HepG2 (cell line): ENCODE measurements at regions not wholly inside any gene's neighbourhood (a gene's known extent, or its start where the extent isn't known, plus 50 kb on each side); places are given as distances from the start of the nearest gene placed in this dataset.

Source experiments
- ATAC-seq: fragments of 200-7000 bp; cut with Tn5 transposase; 3 replicates; pipeline ENCODE4 v1.9.1; 2020; ENCODE audit warnings: mild to moderate bottlenecking, moderate library complexity
- BruUV-seq: library from RNA; stranded (reverse); fragments of 400-500 nt; replicated peaks from 2 replicates; lab custom pipeline; 2021; lab: Mats Ljungman, UMichigan
- CTCF ChIA-PET: fragments of 300-600 bp; formaldehyde crosslinking; extraction: SDS; loops from one replicate; lab custom pipeline; 2021; ENCODE audit warnings: low total read pairs, inconsistent platforms, low intra/inter-chr PET ratio; lab: Yijun Ruan, JAX
- POLR2A ChIA-PET: fragments of 350-600 bp; sonication (Branson Sonifier 250); formaldehyde crosslinking; loops from one replicate; lab custom pipeline; 2020; ENCODE audit warnings: antibody characterized with exemption, inconsistent platforms; lab: Yijun Ruan, JAX
- DNase-seq: peaks from one replicate; pipeline ENCODE4 v3.0.0-alpha.2; 2015; ENCODE audit warnings: low spot score
- FAIRE-seq: peaks from 3 replicates; lab custom pipeline; 2011; peaks lifted over from hg19 to GRCh38; lab: Jason Lieb, UNC
- H2AFZ ChIP-seq: one replicate; pipeline ENCODE4 v1.6.1; 2011; ENCODE audit warnings: low read length, inconsistent platforms
- H3K27ac ChIP-seq: fragments of 300-600 bp; 3 replicates; pipeline ENCODE4 v1.8.0; 2011; ENCODE audit warnings: mixed run types, mild to moderate bottlenecking, mixed read lengths, low read length, inconsistent platforms; ENCODE audit not compliant: insufficient read depth; ENCODE audit errors: extremely low read length
- H3K27me3 ChIP-seq, 2 experiments: fragments of 200-600 bp in 1 of 2; 2 replicates in 1 of 2; 3 replicates in 1 of 2; pipeline versions ENCODE4 v1.6.0 to v1.8.0; 2011; ENCODE audit warnings: low read length in 2 of 2, mild to moderate bottlenecking in 2 of 2, moderate library complexity in 2 of 2, inconsistent platforms in 1 of 2; ENCODE audit not compliant: insufficient read depth in 2 of 2, control insufficient read depth in 1 of 2
- H3K36me3 ChIP-seq, 2 experiments: fragments of 200-600 bp in 1 of 2; replicated peaks in 1 of 2; 2 replicates in 1 of 2; 3 replicates in 1 of 2; pipeline versions ENCODE4 v1.5.1 to v1.8.0; 2011; ENCODE audit warnings: low read length in 2 of 2, inconsistent platforms in 1 of 2; ENCODE audit not compliant: insufficient read depth in 2 of 2, control insufficient read depth in 1 of 2
- H3K4me1 ChIP-seq: 2 replicates; pipeline ENCODE4 v1.5.1; 2012; ENCODE audit warnings: low read length, inconsistent platforms; ENCODE audit not compliant: insufficient read depth
- H3K4me2 ChIP-seq: 2 replicates; pipeline ENCODE4 v1.6.0; 2011; ENCODE audit warnings: low read depth, low read length, inconsistent platforms
- H3K4me3 ChIP-seq, 3 experiments: fragments of 200-600 bp in 1 of 3; sonication (generic), shearing (Covaris generic) in 1 of 3; replicated peaks in 1 of 3; 2 replicates each; pipeline ENCODE4 v1.5.1; 2011 to 2016; ENCODE audit warnings: low read length in 3 of 3, inconsistent platforms in 2 of 3, low read depth in 2 of 3, mild to moderate bottlenecking in 2 of 3, control low read depth in 1 of 3, mixed read lengths in 1 of 3; ENCODE audit not compliant: insufficient read depth in 1 of 3
- H3K79me2 ChIP-seq: one replicate; pipeline ENCODE4 v1.6.1; 2011; ENCODE audit warnings: low read length, inconsistent platforms; ENCODE audit not compliant: insufficient read depth
- H3K9ac ChIP-seq: 2 replicates; pipeline ENCODE4 v1.6.0; 2011; ENCODE audit warnings: mild to moderate bottlenecking, low read depth, low read length, inconsistent platforms; ENCODE audit not compliant: insufficient read depth
- H3K9me3 ChIP-seq: 2 replicates; pipeline ENCODE4 v1.5.1; 2012; ENCODE audit warnings: mild to moderate bottlenecking, low read length
- H4K20me1 ChIP-seq: 2 replicates; pipeline ENCODE4 v1.6.0; 2011; ENCODE audit warnings: inconsistent platforms, mild to moderate bottlenecking, low read length, moderate library complexity; ENCODE audit not compliant: insufficient read depth
- ARNT ChIP-seq: fragments of 450-650 bp; IDR thresholded peaks from 2 replicates; pipeline ENCODE4 v1.6.1; 2017
- DZIP1 ChIP-seq: sonication (generic); formaldehyde crosslinking; IDR thresholded peaks from 2 replicates; pipeline ENCODE4 v1.5.0; 2020; ENCODE audit warnings: mild to moderate bottlenecking, missing genetic modification reagents
- GMEB2 ChIP-seq: IDR thresholded peaks from 2 replicates; pipeline ENCODE4 v1.6.1; 2016; ENCODE audit warnings: missing biosample characterization, missing genetic modification reagents, low read depth
- MED8 ChIP-seq: sonication (generic); formaldehyde crosslinking; IDR thresholded peaks from 2 replicates; pipeline ENCODE4 v1.8.1; 2023; ENCODE audit warnings: mild to moderate bottlenecking, missing genetic modification reagents; ENCODE audit not compliant: insufficient replicate concordance
- MEF2D ChIP-seq: sonication (generic); formaldehyde crosslinking; IDR thresholded peaks from 2 replicates; pipeline ENCODE4 v1.5.1; 2020; ENCODE audit warnings: mild to moderate bottlenecking, missing genetic modification reagents
- SP5 ChIP-seq: IDR thresholded peaks from 2 replicates; pipeline ENCODE4 v1.6.1; 2016; ENCODE audit warnings: low read depth, borderline replicate concordance
- WGBS: methylation state at CpG from one replicate; pipeline ENCODE4 v1.1.6; 2017; ENCODE audit warnings: low lambda C conversion rate; 5-methylcytosine and 5-hydroxymethylcytosine counted together
- in situ Hi-C: cut with HindIII; loops from 2 replicates; pipeline ENCODE4 v1.10.0; 2017; ENCODE audit warnings: low pct_unique_long_range_greater_than_20kb; ENCODE audit not compliant: extremely low pct_ligation_motif_present
- intact Hi-C: fragments of 100-400 bp; cut with micrococcal nuclease; formaldehyde crosslinking; loops from one replicate; pipeline ENCODE4 v1.10.0; 2022; ENCODE audit not compliant: unreplicated experiment

GRCh38 chr2:16317211-16317830, 348.3 kb downstream of the CYRIA start:
- no peak for TF ChIP-seq MEF2D (CRISPR knock-in tag)
- no peak for TF ChIP-seq MED8 (CRISPR knock-in tag)
- TF ChIP-seq ARNT: no peak
- TF ChIP-seq SP5 (CRISPR knock-in tag): no peak
- TF ChIP-seq GMEB2 (CRISPR knock-in tag): no peak
- no peak for TF ChIP-seq DZIP1 (CRISPR knock-in tag)
- no peaks in the 10 kb centered on the region for H3K9me3 ChIP-seq
- H3K79me2 ChIP-seq: no peaks in the 10 kb centered on the region
- no peak overlapping the region for H3K4me3 ChIP-seq
- WGBS: 8% methylated on average over 5 of the region's 6 CpGs
- ChIA-PET CTCF (no interaction called here), POLR2A (no interaction called here)
- no peak overlapping the region for H3K9ac ChIP-seq
- no peaks in the 10 kb centered on the region for H3K27me3 ChIP-seq
- in situ Hi-C loops: no loop called here
- H3K27ac ChIP-seq: no peak overlapping the region
- H3K36me3 ChIP-seq: no peaks in the 10 kb centered on the region
- ATAC-seq (peak; percentile 47), DNase-seq (no peak), FAIRE-seq (peak; percentile 12)
- no TSS peak for BruUV-seq
- no peak overlapping the region for H2AFZ ChIP-seq
- intact Hi-C loops: no loop called here
- no peak overlapping the region for H3K4me2 ChIP-seq
- H4K20me1 ChIP-seq: no peaks in the 10 kb centered on the region
- no peaks in the 10 kb centered on the region for H3K4me1 ChIP-seq
